HG03159 (cell line): ENCODE measurements at regions not wholly inside any gene's neighbourhood (a gene's known extent, or its start where the extent isn't known, plus 50 kb on each side); places are given as distances from the start of the nearest gene placed in this dataset.
A peak's percentile ranks its signal among the peaks of the same experiment; 100 is the strongest.

Source experiments
- ATAC-seq: cut with Tn5 transposase; IDR thresholded peaks from one replicate; pipeline ENCODE4 v1.9.1; 2021; ENCODE audit warnings: mild to moderate bottlenecking, moderate library complexity; ENCODE audit not compliant: unreplicated experiment

DNA sequence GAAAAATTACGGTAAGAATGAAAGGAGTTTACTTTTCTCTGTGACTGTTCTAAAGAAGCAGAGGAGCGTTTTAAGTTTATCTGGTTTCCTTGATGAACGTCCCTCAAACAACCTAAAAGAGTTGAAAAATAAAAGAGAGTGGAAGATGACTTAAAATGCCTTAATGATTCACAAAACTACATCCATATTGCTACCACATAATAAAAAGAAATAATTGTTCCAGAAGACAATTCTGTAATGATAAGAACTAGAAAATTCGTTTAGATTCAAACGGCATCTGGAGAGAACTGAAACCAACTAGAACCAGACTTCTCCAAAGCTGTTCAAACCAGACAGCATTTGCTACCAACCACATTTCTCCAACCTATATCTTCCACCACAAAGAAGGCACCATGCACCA, 68.1 kb downstream of the TEKT4 start:
- no peak for ATAC-seq

DNA sequence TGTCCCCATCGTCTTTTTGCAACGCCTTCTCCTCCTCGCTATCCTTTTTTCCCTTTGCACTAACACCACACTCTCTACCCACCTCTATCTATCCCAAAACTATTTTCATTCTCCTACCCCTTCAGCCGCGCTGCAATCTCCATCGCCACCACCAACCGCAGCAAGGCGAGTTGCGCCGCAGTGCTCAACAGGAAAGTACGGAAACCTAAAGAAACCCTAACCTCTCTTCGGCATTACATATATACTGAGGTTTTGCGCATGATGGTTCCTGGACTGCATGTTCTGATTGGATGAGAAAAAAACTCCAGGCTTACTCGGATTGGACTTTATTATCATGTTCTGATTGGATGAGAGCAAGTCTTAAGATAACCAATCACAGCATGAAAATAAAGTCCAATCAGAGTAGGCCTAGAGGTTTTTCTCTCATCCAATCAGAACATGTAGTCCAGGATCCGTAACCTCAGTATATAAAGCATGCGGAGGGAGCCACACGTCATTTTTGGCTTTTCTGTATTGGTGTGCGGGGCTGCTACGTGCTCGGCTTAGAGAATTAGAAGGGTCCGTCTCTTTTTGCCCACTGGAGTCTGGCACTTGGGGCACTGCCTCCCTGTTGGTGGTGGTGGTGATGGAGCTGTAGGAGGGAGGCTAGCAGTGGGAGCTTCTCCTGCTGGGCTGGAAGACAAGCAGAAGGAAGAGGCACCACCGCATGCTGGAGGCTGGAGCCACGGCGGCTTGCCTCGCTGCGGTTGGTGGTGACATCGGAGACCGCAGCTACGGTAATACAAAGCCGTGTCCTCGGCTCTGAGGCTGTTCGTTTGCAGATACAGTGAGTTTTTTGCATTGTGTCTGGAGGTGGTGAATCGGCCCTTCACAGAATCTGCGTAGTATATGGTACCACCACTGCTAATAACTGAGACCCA, 76.1 kb downstream of the TEKT4 start:
- ATAC-seq = no peak

DNA sequence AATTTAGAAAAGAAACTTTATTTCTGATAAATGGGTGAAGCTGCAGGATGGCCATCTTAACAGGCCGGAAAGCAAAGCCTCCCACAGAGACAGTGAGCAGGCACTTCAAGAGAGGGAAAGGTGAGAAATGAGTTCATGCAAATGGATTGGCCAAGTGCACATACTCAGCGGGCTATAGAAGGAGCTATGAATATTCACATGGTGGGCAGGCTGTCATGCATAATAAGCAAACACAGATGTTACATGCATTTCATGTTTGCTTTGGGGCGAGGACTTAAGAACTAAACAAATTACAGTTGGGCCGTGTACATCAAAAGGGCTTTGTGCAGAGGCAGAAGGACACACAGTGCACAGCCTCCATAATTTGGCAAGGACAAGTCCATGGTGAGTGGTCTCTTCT, 69.8 kb upstream of the MAL start:
- no peak for ATAC-seq

DNA sequence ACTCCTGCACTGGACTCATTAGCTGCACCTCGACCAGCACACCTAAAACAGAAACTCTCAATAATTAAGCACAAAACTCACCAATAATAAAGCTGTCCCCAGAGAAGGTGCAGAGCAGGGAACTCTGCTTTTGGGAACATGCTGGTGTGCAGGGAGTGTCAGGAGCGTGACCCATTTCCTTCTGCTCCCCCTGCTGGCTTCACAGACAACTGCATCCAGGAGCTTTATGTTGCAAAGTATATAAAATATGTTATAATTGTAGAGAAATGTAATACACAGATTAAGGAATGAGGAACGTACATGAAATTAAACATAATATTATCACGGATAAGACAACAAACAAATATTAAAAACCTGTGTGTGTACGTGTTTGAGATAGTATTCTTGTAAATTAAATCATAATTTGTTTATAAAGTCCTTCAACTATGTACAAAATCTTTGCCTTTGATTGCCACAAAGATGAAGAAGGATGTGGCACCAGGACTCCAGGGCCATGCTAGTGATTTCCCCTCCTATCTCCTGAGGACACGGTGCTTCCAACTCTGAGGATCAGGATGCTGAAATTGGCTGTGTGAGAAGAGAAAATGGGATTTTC, 68.6 kb upstream of the MAL start:
- ATAC-seq = peak; percentile 85

DNA sequence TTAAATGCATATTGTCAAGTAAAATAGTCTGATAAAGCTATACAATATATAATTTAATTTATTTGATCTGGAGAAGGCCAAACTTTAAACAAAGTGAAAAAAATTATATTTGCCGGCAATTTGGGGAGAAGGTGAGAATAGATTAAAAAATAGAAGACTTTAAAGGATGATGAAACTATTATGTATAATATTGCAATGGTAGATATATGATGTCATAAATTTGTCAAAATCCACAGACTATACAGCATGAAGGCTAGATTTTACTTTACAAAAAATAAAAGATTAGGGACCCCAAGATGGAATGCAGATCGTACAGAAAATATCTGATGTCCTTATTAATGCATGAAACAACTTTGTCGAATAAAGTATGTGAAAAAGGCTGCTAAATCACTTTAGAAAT, 67.3 kb upstream of the MAL start:
- no peak for ATAC-seq

DNA sequence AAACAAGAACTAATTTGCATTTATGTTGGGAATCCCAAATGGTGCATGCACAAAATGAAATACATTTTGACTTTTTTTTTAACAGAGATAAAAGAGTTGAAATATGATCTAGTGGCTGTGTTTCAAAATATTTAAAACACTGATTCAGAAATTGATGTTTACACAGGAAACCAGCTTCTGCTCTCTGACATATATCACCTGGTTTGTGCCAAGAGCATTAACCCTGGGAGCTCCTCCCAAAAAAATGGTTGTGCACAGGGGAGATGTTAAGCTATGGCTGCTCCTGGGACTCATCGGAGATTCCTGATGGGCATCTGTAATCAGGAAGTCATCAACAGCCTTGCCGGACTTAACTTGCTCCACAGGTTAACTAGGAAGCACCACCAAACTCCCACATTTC, 65.2 kb upstream of the MAL start:
- ATAC-seq = no peak

DNA sequence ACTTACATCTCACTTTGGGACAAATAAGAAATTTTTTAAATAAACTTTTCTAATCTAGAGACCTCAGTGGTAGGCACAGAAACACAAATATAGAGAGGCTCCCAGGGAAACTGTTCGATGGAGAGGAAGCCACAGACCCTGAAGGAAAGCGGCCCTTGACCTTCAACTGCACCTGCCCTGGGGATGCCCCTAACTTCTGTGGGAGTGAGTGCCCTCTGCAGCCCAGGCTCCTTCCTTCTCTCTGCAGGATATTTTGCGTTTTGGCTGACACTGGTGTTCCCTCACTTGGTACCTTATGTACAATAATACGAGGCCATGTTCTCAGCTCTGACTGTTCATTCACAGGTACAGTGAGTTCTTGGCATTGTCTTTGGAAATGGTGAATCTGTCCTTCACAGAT, 64.8 kb upstream of the MAL start:
- no peak for ATAC-seq

DNA sequence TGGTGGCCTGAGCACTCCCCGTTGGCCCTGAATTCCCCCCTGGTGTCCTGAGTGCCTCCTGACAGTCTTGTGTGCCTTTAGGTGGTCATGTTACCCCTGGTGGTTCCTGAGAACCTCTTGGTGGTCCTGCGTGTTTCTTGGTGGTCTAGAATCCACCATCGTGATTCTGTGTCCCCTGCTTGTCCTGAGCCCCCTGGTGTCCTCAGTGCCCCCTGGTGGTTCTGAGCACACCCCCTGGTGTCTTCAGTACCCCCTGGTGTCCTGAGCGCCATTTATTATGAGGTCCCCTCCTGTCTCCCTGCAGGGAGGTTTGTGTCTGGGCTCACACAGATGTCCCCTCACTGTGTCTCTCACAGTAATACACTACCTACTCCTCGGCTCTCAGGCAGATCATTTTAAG, 61.3 kb upstream of the MAL start:
- ATAC-seq = no peak

DNA sequence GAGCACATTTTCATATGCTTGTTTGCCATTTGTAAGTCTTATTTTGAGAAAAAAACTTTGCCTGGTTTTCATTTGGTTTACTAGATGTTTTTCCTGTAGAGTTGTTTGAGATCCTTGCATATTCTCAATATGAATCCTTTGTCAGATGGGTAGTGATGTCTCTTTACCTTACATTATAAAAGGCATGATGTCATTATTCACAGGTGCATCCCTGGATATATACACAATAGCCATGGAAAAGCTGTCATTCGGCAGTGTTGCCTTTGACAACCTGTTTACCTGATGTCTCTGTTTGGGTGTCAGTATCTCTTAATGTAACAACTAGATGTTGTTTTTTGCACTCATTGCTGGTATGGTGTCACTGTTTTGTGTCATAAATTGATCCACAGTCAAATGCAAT, 58.8 kb upstream of the MAL start:
- ATAC-seq = no peak

DNA sequence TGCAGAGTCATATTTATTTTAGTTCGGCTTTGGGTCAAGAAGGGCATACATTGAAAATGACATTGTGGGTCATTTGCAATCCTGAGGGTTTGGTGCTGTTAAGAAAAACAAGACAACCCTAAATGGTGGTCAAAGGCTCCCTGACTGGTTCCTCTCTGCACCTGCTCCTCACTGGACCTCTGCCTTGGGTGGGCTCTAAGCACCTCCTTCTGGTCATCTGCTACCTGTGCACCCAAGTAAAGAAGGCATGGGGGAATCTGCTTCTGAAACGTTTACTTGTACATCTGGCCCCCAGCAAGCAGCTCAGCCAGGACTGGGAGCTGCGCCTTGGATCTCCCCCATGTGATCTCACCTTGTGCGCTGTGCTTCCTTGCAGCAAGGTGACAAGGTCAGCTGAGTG, 55.2 kb upstream of the MAL start:
- no peak for ATAC-seq
